ENCODE measurements at regions not wholly inside any gene's neighbourhood (a gene's known extent, or its start where the extent isn't known, plus 50 kb on each side); places are given as distances from the start of the nearest gene placed in this dataset.

- TF ChIP-seq CTCF (conservative IDR thresholded peaks at IDR 0.05; ENCODE audit: low read length) (no peak), EZH2phosphoT487 (IDR thresholded peaks at IDR 0.05; ENCODE audit: borderline replicate concordance, low read depth, low read length) (no peak)
Measured at GRCh38 chr9:15096972-15097371, 186.7 kb upstream of the FREM1 start.

Data from OCI-LY7 (cell line).